H1 (cell line): ENCODE measurements at regions not wholly inside any gene's neighbourhood (a gene's known extent, or its start where the extent isn't known, plus 50 kb on each side); places are given as distances from the start of the nearest gene placed in this dataset.

Experiments used
- CREB1 ChIP-seq: IDR thresholded peaks from 2 replicates; pipeline ENCODE4 v1.6.1; 2012; ENCODE audit warnings: inconsistent platforms
- RNF2 ChIP-seq: fragments of 200-900, 300-1000 bp; sonication (generic); IDR thresholded peaks from 2 replicates; pipeline ENCODE4 v1.7.1; 2016; ENCODE audit warnings: borderline replicate concordance, low read depth, mild to moderate bottlenecking, antibody characterized with exemption, low read length; ENCODE audit not compliant: poor library complexity, severe bottlenecking; ENCODE audit errors: missing control alignments
- SIN3A ChIP-seq, 2 experiments: IDR thresholded peaks in 1 of 2; conservative IDR thresholded peaks in 1 of 2; 2 replicates each; pipeline ENCODE4 v1.6.1; 2011 to 2012; ENCODE audit warnings: low read length in 2 of 2, improper control_type of control experiment in 1 of 2, low read depth in 1 of 2, mild to moderate bottlenecking in 1 of 2
- SP2 ChIP-seq: IDR thresholded peaks from 2 replicates; pipeline ENCODE4 v1.6.1; 2012; ENCODE audit warnings: mild to moderate bottlenecking, low read length, inconsistent platforms
- TAF1 ChIP-seq: IDR thresholded peaks from 2 replicates; pipeline ENCODE4 v1.6.1; 2011; ENCODE audit warnings: mild to moderate bottlenecking, low read depth, low read length

DNA sequence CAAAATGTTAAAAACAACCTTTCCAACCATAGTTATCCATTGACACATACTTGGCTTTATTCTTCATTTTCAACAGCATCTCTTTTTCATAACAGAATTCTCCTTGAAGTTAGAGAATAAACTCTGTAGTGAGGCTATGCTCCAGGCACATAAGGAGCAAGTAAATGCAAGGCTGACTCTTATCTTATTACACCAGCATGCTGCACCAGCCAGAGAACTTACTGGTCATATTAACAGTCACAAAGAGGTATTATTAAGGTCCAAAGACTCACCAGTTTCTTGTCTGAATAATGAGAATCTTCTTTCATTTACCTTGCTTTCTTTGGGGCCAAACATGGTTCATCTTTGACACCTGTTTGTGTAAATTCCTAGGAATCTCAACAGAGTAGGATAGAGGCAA is 71.3 kb upstream of the IVNS1ABP start (continued):
- TF ChIP-seq SIN3A (conservative IDR thresholded peaks at IDR 0.05 in 1 of 2, IDR thresholded peaks at IDR 0.05 in 1 of 2; ENCODE audit: low read depth in 1 of 2, low read length in 2 of 2) (no peak), SP2 (no peak), CREB1 (no peak), RNF2 (no peak), TAF1 (no peak)
